Embryonic facial prominence (tissue), 1 donor: ENCODE measurements at regions not wholly inside any gene's neighbourhood (a gene's known extent, or its start where the extent isn't known, plus 50 kb on each side); places are given as distances from the start of the nearest gene placed in this dataset.

ENCODE experiments used
- DNase-seq: peaks from one replicate; pipeline ENCODE4 v3.0.0-alpha.2; 2016; ENCODE audit errors: extremely low spot score

- DNase-seq, result no peak
Observed at GRCh38 chr6:150651808-150652470, 52.3 kb downstream of the PLEKHG1 start.

DNA sequence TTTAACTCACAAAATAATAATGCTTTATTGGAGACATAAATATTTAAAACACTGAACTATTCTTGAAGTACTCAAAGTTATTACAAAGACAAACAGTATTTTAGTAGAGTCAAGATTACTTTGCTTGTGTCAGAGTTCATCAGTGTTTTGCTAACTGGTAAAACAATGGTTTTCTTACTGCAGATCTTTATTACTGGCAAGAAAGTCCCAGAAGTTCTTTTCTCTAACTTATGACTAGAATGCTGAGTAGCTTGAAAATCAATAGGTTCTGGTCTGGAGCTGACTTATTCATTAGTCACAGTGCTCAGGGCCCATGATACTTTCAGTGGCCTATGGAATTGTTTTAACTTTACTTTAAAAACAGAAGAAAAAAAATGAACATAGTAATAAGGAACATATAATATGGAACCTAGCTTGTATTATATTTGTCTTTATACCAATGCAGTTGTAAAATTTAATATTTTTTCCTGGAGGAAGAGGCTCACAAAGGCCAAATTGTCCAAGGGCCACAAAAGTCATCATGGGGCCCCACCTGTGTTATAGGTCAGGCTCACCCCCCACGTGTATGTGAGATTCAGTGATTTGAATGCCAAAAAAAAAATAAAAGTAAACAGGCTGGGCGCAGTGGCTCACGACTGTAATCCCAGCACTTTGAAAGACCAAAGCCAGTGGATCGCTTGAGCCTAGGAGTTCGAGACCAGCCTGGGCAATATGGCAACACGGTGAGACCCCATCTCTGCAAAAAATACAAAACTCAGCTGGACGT is 53.3 kb downstream of the PLEKHG1 start:
- DNase-seq, result no peak

DNA sequence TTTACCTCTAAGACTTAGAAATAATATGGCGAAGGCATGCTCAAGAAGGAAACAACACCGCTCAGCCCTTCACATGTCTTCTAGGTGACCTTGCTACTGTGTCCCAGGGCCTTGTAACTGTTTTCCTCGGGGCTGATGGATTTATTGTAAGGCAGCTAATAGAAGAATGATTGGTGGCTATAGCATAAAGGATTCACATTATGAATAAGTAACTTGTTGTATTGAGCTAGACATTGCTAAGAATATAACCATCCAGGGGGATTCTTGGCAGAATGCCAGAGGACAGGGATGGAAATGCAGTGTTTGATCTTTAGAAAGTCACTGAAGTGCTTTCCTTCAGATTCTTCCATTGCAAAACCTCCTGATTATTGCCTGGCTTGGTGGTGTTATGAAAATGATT is 54.9 kb downstream of the PLEKHG1 start:
- DNase-seq, result no peak

GRCh38 chr6:150656156-150656555 is 56.5 kb downstream of the PLEKHG1 start:
- no peak for DNase-seq

- DNase-seq, result no peak
Observed at GRCh38 chr6:150658421-150658820, 58.7 kb downstream of the PLEKHG1 start.

DNA sequence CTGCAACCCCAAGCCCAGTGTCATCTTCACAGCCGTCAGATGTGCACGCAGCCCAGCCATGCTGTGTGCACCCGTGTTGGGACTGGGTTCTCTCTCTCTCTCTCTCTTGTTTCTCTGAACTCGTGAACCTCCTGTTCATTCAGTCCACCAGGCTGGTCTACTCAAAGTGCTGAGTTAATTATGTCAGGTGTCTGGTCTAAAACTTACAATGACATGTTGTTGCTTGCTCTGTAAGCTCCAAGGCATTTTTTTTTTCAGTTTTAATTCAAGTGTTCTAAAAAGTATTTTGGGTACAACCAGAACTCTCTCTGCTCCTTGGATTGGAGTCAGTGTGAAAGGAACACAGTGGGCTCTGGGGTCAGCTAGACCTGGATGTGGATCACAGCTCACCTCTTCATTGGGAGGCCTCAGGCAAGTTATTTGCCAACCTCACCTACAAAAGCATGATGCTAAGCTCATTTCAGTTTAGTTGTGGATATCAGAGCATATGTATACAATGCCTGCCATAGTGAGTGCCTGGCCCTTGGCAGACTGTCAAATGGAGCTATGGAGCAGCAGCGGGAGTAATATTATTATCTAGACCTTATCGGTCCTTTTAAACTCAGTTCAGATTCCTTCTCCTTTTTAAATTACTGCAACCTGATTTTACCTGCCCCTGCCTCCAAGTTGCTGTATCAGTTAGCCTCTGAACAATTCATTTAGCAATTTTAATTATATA is 59.5 kb downstream of the PLEKHG1 start:
- no peak for DNase-seq

GRCh38 chr6:150661216-150662007 is 61.7 kb downstream of the PLEKHG1 start:
- peak; percentile 46 for DNase-seq

- DNase-seq, result no peak
Observed at GRCh38 chr6:150662814-150663213, 63.1 kb downstream of the PLEKHG1 start.

GRCh38 chr6:150664091-150664490 is 64.4 kb downstream of the PLEKHG1 start:
- no peak for DNase-seq

DNA sequence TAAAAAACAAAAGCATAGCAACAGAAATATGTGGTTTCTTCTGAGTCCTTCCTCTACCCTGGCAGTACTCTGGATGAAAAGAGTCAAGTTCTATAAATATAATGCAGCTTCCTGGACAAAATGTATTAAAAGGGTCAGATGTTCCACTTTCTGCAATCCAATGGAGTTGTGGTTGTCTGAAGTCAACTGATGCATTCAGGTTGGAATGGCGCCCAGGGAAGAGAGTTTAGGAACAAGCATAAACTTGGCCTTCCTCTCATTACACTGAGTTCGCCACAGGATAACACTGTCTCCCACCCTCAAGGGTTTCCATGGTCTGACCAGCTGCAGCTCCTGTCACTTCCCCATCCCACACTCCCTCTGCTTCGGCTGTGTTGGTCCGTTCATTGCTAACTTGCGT is 66.4 kb downstream of the PLEKHG1 start:
- DNase-seq, result no peak

GRCh38 chr6:150667359-150667758 is 67.7 kb downstream of the PLEKHG1 start:
- no peak for DNase-seq

GRCh38 chr6:150667977-150668716 is 68.5 kb downstream of the PLEKHG1 start:
- peak; percentile 85 for DNase-seq

DNA sequence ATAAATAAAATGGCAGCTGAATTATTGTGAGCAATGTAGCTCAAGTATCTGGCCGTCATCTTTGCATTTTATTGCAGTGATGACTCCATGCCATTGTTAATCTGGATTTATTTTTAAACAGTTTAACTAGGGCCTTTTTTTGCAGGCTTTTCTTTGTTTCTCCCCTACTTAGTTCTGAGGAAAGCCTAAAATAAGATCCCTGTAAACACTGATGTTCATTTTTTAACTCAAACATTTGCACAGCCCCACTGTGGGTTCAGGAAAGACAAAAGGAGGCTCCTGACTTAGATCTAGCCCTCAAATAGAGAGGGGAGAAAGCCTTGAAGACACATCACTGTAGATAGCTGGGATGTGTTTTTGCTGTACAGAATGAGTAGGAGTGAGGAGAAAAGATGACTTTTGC is 69.2 kb downstream of the PLEKHG1 start:
- no peak for DNase-seq

DNA sequence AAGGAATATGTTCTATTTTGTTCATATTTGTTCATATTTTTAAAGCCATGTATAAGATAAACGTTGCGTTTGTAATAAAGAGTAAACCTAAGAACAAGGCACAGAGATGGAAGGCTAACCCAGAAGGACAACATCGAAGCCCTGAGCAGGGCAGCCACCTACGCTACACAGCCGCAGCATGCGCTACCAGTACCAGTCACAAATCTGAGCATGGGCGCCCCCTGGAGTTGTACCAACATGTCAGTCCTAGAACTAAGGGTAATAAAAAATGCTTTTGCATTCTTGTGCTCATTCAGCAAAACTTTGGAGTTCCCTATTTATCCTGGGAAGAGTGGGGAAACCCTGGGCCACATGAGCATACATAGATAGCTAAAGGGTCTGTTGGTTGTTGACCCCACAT is 70.6 kb downstream of the PLEKHG1 start:
- no peak for DNase-seq

- DNase-seq, result no peak
Observed at GRCh38 chr6:150672800-150673199, 73.1 kb downstream of the PLEKHG1 start.

- DNase-seq, result no peak
Observed at GRCh38 chr6:150673720-150674346, 74.1 kb downstream of the PLEKHG1 start.

- DNase-seq, result no peak
Observed at GRCh38 chr6:150676344-150676743, 76.7 kb downstream of the PLEKHG1 start.

DNA sequence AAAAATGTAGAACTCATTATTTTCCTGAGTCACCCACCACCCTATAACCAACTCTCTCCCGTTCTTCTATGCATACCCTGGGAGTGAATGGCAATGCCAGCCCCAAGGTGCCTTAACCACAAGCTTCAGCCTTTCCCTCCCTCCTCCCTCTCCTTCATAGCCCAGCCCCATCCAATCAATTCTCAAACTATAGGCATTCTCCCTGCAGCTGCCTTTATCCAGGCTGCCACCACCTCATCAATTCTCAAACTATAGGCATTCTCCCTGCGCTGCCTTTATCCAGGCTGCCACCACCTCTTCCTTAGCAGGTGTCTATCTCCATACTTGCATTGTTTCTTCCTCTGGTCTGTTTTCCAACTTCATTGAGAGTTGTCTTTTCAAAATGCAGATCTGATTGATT is 77.1 kb downstream of the PLEKHG1 start:
- DNase-seq, result no peak

GRCh38 chr6:150680510-150680909 is 80.8 kb downstream of the PLEKHG1 start:
- no peak for DNase-seq

DNA sequence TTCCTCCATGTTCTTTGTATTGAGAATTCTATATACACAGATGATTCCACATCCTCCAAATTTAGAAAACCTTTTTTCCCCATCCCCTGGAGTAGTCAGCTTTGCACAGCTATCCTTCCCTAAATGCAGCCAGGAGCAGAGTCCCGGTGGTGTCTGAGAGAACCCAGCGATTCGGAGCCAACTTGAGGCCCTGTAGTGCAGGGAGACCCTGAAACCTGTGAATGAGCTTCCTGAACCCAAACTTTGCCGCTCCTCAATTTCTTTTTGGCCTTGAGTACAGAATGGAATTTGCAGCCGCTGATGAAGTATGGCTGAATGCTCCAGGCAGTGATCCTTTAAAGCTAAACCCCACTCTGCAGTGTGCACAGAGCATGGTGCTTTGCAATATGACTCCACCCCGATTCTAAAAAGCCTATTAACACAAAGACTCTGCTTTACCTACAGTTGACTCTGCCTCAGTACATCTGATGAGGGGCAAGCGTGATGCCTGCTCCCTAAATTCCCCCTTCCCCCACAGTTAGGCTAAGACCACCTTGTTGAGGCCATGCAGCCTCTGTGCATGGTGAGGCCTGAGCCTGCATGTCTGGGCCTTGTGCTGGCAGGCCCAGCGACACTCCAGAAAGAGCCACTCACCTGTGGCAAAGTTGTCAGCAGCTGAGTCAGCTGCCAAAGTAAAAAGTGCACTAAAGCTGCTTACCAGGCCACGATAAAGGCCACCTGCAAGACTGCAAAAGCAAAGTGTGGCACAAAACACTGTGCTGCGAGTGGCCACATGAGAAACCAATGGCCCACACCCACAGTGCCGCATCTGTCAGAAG is 82.1 kb downstream of the PLEKHG1 start:
- DNase-seq, result no peak
